GM12865 (cell line): ENCODE measurements at regions not wholly inside any gene's neighbourhood (a gene's known extent, or its start where the extent isn't known, plus 50 kb on each side); places are given as distances from the start of the nearest gene placed in this dataset.
A peak's percentile ranks its signal among the peaks of the same experiment; 100 is the strongest.

Experiments used
- DNase-seq: peaks from one replicate; pipeline ENCODE4 v3.0.0; 2010; ENCODE audit warnings: low read depth
- H3K4me3 ChIP-seq: 2 replicates; pipeline ENCODE4 v1.5.1; 2011; ENCODE audit warnings: mild to moderate bottlenecking, low read depth, low read length, control low read depth
- CTCF ChIP-seq: IDR thresholded peaks from 2 replicates; pipeline ENCODE4 v1.5.1; 2011; ENCODE audit warnings: low read length, control low read depth, low read depth, inconsistent platforms; ENCODE audit not compliant: insufficient read depth; ENCODE audit errors: missing control alignments

GRCh38 chr6:148154668-148155067 is 188.0 kb upstream of the SASH1 start:
- no peak for TF ChIP-seq CTCF
- no peak for DNase-seq
- no peak overlapping the region for H3K4me3 ChIP-seq

DNA sequence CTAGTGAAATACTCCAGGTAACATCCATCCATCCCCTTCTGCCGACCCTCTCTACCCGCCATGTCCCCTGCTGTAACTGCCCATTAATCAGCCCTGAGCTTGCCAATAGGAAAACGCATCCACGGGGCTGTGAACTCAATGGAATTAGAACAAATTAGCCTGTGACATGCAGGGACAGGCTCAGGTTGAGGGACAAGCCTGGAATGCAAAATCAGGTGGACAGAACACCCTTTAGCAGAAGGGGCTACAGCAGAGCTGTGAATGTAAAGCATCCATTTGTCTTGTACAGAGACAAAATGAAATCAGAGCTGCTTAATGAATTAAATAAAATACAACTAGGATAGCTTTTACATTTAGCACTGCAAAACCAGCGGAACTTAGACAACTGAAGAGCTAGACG is 187.3 kb upstream of the SASH1 start:
- no peak overlapping the region for H3K4me3 ChIP-seq
- TF ChIP-seq CTCF = no peak
- DNase-seq = no peak

- no peak for TF ChIP-seq CTCF
- H3K4me3 ChIP-seq = no peak overlapping the region
Measured at GRCh38 chr6:148157841-148158240, 184.8 kb upstream of the SASH1 start.

DNA sequence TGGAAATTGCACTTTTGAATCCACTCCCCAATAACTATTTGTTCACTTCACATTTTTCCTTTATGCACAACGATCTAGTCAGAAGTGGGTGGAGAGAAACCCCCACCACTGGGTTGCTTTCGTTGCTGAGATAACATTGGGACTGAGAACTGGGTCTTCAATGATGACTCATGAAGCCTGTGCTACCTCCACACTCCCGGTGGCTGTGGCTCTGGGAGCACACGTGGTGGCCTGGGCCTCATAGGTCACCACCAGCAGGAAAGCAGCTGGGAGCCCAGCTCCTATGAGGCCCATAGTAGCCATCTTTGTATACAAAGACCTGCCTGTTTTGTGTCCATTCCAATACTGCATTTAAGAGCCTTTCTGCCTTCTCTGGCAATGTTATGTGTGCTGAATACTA is 178.0 kb upstream of the SASH1 start:
- no peak for TF ChIP-seq CTCF
- DNase-seq = no peak
- H3K4me3 ChIP-seq = no peak overlapping the region

More at GRCh38 chr6:148157841-148158240, 184.8 kb upstream of the SASH1 start:
- DNase-seq = no peak

DNA sequence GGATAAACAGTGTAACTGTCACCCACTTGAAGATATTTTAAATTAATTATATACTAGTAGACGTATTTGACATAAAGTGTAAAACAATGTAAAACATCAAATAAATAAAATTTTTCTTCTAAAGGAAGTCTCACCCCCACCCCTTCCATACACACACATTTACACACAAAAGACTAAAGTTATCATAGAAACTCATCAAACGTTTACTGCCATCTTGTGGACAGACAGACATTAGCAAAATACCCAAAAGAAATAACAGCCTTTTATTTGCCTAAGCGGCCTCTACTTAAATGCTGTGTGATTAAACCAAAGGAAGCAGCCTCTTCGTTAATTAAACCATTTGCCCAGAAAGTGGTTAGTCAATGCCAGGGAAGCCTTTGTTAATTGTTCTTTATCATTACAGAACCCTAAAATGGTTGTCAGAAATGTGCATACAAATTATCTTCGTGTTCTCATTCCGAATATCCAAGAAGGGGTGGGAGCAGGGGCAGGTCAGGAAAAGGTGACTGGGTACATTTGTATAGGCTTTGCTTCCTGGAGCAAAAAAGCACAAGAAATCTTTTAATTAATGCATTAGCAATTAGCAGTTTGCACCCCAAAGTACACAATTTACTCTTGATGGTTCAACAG is 176.2 kb upstream of the SASH1 start:
- H3K4me3 ChIP-seq = no peak overlapping the region
- DNase-seq = peak; percentile 32
- peak; percentile 45 for TF ChIP-seq CTCF

DNA sequence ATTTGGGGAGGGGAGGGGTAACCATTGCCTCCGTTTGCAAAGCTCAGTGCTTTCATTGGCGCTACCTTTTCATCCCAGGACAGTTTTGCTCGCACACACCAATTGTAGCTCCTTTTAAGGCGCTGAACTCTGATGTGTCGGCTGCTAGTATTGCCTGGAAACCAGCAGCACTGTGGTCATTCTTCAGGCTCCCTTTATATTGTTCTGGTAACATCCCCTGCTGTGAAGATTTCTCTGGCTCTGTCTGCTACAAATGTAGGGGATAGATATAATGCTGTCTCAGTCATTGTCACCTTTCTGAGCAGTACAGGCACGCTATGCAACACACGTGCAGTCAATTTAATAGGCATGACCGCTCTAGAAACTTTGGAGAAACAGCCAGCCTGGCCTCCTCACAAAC is 172.9 kb upstream of the SASH1 start:
- TF ChIP-seq CTCF = no peak
- DNase-seq = no peak

DNA sequence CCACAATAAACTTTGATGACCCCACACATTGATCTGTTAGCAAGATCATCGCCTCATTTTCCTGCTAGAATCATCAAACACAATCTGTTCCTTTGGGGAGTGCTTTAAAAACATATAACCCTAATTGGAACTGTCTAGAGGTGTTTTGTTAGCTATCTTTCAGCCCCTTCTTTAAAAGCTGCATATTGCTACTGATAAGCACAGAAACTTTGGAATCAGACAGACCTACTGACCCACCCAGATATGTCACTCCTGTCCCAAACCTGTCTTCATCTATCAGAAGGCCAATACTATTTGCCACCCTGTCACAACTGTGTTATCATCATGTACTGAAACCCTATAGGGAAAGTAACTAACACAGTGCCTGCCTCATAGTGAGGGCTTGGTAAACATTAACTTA is 172.4 kb upstream of the SASH1 start:
- DNase-seq = no peak
- H3K4me3 ChIP-seq = no peak overlapping the region
- no peak for TF ChIP-seq CTCF

More for the DNA sequence above, 172.9 kb upstream of the SASH1 start:
- no peak overlapping the region for H3K4me3 ChIP-seq
